Type B pancreatic cell (in vitro differentiated cells): ENCODE measurements at regions not wholly inside any gene's neighbourhood (a gene's known extent, or its start where the extent isn't known, plus 50 kb on each side); places are given as distances from the start of the nearest gene placed in this dataset.

ENCODE experiments used
- DNase-seq: peaks from one replicate; pipeline ENCODE4 v3.0.0; 2021; ENCODE audit warnings: mixed read lengths; ENCODE audit not compliant: unreplicated experiment; ENCODE audit errors: extremely low spot score
- H3K27ac Mint-ChIP-seq: 2 replicates; pipeline ENCODE4 v1.8.0; 2021; ENCODE audit warnings: mild to moderate bottlenecking, mixed read lengths
- H3K27me3 Mint-ChIP-seq: 2 replicates; pipeline ENCODE4 v1.8.0; 2021; ENCODE audit warnings: mixed read lengths
- H3K36me3 Mint-ChIP-seq: 2 replicates; pipeline ENCODE4 v1.8.0; 2021; ENCODE audit warnings: mixed read lengths
- H3K4me1 Mint-ChIP-seq: one replicate; pipeline ENCODE4 v1.8.0; 2021; ENCODE audit warnings: mixed read lengths; ENCODE audit not compliant: unreplicated experiment
- H3K4me3 Mint-ChIP-seq: 2 replicates; pipeline ENCODE4 v1.8.0; 2021; ENCODE audit warnings: mild to moderate bottlenecking, mixed read lengths
- H3K9me3 Mint-ChIP-seq: 2 replicates; pipeline ENCODE4 v1.8.0; 2021; ENCODE audit warnings: mixed read lengths
- TF ChIP-seq, protein P1 (sequence below): fragments of 200-600 bp; sonication (generic); conservative IDR thresholded peaks from 2 replicates; pipeline ENCODE4 v1.5.0; 2021; ENCODE audit warnings: antibody characterized with exemption, mild to moderate bottlenecking

DNA sequence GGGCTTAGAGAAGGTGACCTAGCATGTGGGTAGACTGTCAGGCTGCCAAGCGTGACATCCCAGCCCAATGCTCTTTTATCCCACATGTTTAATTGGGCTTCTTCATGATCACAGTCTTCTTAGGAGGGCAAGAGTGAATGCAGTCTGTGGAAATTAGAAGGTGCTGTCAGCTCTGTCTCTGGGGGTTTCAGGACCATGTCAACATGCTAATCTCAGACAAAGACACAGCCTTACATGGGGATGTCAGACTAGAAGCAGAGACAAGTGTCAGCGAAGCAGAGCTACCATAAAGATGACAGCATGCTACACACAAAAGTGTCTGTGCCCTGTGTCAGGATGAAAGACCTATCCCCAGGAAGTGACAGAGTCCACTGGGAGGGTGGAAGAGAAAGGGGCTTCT, 120.1 kb upstream of the SLC25A36 start:
- TF ChIP-seq, protein P1, sequence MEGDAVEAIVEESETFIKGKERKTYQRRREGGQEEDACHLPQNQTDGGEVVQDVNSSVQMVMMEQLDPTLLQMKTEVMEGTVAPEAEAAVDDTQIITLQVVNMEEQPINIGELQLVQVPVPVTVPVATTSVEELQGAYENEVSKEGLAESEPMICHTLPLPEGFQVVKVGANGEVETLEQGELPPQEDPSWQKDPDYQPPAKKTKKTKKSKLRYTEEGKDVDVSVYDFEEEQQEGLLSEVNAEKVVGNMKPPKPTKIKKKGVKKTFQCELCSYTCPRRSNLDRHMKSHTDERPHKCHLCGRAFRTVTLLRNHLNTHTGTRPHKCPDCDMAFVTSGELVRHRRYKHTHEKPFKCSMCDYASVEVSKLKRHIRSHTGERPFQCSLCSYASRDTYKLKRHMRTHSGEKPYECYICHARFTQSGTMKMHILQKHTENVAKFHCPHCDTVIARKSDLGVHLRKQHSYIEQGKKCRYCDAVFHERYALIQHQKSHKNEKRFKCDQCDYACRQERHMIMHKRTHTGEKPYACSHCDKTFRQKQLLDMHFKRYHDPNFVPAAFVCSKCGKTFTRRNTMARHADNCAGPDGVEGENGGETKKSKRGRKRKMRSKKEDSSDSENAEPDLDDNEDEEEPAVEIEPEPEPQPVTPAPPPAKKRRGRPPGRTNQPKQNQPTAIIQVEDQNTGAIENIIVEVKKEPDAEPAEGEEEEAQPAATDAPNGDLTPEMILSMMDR = no peak
- Mint-ChIP-seq H3K27me3 (peaks cover 3% of the 10 kb centered on the region), H3K27ac (no peak overlapping the region), H3K9me3 (no peaks in the 10 kb centered on the region), H3K36me3 (no peaks in the 10 kb centered on the region), H3K4me1 (peaks cover 8% of the 10 kb centered on the region), H3K4me3 (no peak overlapping the region)
- no peak for DNase-seq

- Mint-ChIP-seq H3K27ac (no peak overlapping the region), H3K9me3 (no peaks in the 10 kb centered on the region), H3K27me3 (peaks cover 3% of the 10 kb centered on the region), H3K36me3 (no peaks in the 10 kb centered on the region), H3K4me3 (no peak overlapping the region), H3K4me1 (peaks cover 8% of the 10 kb centered on the region)
- no peak for DNase-seq
- TF ChIP-seq, protein P1 = no peak
Observed at GRCh38 chr3:140822401-140823047, 119.1 kb upstream of the SLC25A36 start.

GRCh38 chr3:140823106-140823505, 118.5 kb upstream of the SLC25A36 start:
- Mint-ChIP-seq H3K27me3 (peaks cover 3% of the 10 kb centered on the region), H3K36me3 (no peaks in the 10 kb centered on the region), H3K9me3 (no peaks in the 10 kb centered on the region), H3K27ac (no peak overlapping the region), H3K4me1 (peaks cover 8% of the 10 kb centered on the region), H3K4me3 (no peak overlapping the region)
- no peak for DNase-seq
- TF ChIP-seq, protein P1 = no peak

GRCh38 chr3:140827894-140828293, 113.7 kb upstream of the SLC25A36 start:
- TF ChIP-seq, protein P1 = no peak
- Mint-ChIP-seq H3K9me3 (no peaks in the 10 kb centered on the region), H3K4me1 (peaks cover 4% of the 10 kb centered on the region), H3K4me3 (no peak overlapping the region), H3K27ac (no peak overlapping the region), H3K36me3 (no peaks in the 10 kb centered on the region), H3K27me3 (peaks cover 1% of the 10 kb centered on the region)
- DNase-seq = no peak

DNA sequence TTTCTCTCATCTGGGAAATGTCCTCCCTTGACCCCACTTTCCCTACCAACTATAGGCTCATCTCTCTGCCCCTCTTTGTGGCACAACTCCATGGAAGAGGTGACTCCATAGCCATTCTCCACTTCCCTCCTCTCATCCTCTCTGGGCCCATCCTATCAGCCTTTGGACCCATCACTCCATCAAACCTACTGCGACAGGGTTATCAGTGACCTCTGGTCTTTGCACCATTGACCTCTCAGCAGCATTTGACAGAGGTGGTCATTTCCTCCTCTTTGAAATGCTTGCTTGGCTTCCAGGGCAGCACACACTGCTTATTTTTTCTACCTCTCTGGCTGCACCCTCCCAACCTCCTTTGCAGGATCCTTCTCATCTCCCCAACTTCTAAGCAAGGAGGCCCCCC, 113.1 kb upstream of the SLC25A36 start:
- H3K27me3 Mint-ChIP-seq = peaks cover 3% of the 10 kb centered on the region
- H3K4me1 Mint-ChIP-seq = no peaks in the 10 kb centered on the region
- no peak overlapping the region for H3K4me3 Mint-ChIP-seq
- TF ChIP-seq, protein P1 = no peak
- no peaks in the 10 kb centered on the region for H3K36me3 Mint-ChIP-seq
- H3K9me3 Mint-ChIP-seq = no peaks in the 10 kb centered on the region
- no peak overlapping the region for H3K27ac Mint-ChIP-seq
- DNase-seq = no peak

- TF ChIP-seq, protein P1 = no peak
- H3K9me3 Mint-ChIP-seq = no peaks in the 10 kb centered on the region
- H3K27me3 Mint-ChIP-seq = peaks cover 3% of the 10 kb centered on the region
- H3K27ac Mint-ChIP-seq = no peak overlapping the region
- H3K36me3 Mint-ChIP-seq = no peaks in the 10 kb centered on the region
- DNase-seq = no peak
- no peaks in the 10 kb centered on the region for H3K4me1 Mint-ChIP-seq
- no peak overlapping the region for H3K4me3 Mint-ChIP-seq
Observed at GRCh38 chr3:140829796-140830195, 111.8 kb upstream of the SLC25A36 start.
